Left lung (tissue), 4 donors: ENCODE measurements at regions not wholly inside any gene's neighbourhood (a gene's known extent, or its start where the extent isn't known, plus 50 kb on each side); places are given as distances from the start of the nearest gene placed in this dataset.
"Not testable (repeated sequence)": the region's sequence is repeated elsewhere in the genome, so short reads cannot be mapped to it uniquely, and the experiment has no call there.

Experiments
- ATAC-seq: fragments of 200-7000 bp; cut with Tn5 transposase; one replicate; pipeline ENCODE4 v1.9.1; 2020; ENCODE audit warnings: moderate library complexity
- DNase-seq, 4 donors: peaks; one replicate each; pipeline ENCODE4 v3.0.0-alpha.2; 2013 to 2020
- H3K27ac ChIP-seq, 2 donors: fragments of 200-600 bp; sonication (generic) in 1 of 2; one replicate each; pipeline versions ENCODE4 v1.5.0 to v1.8.0; 2020 to 2021
- H3K27me3 ChIP-seq, 2 donors: fragments of 200-600 bp; sonication (generic) in 1 of 2; one replicate each; pipeline versions ENCODE4 v1.5.0 to v1.8.0; 2020 to 2021
- H3K36me3 ChIP-seq, 2 donors: fragments of 200-600 bp; sonication (generic) in 1 of 2; one replicate each; pipeline versions ENCODE4 v1.5.0 to v1.8.0; 2020 to 2021
- H3K4me1 ChIP-seq, 2 donors: fragments of 200-600 bp; one replicate each; pipeline ENCODE4 v1.8.0; 2021
- H3K4me3 ChIP-seq, 2 donors: fragments of 200-600 bp; sonication (generic) in 1 of 2; one replicate each; pipeline versions ENCODE4 v1.5.0 to v1.8.0; 2020 to 2021; ENCODE audit warnings: mild to moderate bottlenecking in 1 of 2
- H3K9me3 ChIP-seq, 2 donors: fragments of 200-600 bp; sonication (generic) in 1 of 2; one replicate each; pipeline versions ENCODE4 v1.5.0 to v1.8.0; 2020 to 2021
- intact Hi-C, 2 donors: fragments of 100-400 bp; cut with DNase I; formaldehyde crosslinking; loops; one replicate each; pipeline versions ENCODE4 v1.11.2 to v1.14.2; 2022
- TF ChIP-seq, protein P1 (sequence below), 2 donors: fragments of 200-600 bp; sonication (generic) in 1 of 2; IDR thresholded peaks; one replicate each; pipeline versions ENCODE4 v1.5.0 to v1.8.0; 2021; ENCODE audit warnings: antibody characterized with exemption in 2 of 2
- donor health status: DM: no; HTN: yes; CAD: no.
- donor health status: DM: no; HTN: no; CAD: no.

DNA sequence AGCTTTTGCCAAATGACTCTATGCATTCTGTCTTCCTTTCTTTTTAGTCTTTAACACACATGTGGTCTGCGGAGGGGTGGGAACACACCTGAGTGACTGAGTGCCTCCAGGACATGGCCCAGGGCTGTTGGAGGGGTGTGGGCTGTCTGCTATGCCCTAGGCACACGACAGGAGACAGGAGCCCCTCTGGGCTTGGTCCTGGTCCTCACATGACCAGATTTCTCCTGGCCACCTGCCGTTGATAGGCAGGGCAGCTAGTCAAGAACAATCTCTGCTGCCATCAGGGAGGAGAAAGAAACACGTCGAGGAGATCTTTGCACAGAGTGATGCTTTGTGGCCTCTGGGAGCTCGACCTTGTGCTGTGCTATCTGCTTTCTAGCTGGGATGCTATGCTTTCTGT lies 176.6 kb downstream of the KLF13 start:
- no peak overlapping the region for H3K4me3 ChIP-seq
- TF ChIP-seq, protein P1, sequence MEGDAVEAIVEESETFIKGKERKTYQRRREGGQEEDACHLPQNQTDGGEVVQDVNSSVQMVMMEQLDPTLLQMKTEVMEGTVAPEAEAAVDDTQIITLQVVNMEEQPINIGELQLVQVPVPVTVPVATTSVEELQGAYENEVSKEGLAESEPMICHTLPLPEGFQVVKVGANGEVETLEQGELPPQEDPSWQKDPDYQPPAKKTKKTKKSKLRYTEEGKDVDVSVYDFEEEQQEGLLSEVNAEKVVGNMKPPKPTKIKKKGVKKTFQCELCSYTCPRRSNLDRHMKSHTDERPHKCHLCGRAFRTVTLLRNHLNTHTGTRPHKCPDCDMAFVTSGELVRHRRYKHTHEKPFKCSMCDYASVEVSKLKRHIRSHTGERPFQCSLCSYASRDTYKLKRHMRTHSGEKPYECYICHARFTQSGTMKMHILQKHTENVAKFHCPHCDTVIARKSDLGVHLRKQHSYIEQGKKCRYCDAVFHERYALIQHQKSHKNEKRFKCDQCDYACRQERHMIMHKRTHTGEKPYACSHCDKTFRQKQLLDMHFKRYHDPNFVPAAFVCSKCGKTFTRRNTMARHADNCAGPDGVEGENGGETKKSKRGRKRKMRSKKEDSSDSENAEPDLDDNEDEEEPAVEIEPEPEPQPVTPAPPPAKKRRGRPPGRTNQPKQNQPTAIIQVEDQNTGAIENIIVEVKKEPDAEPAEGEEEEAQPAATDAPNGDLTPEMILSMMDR (IDR thresholded peaks at IDR 0.05) = no peak
- no peaks in the 10 kb centered on the region for H3K9me3 ChIP-seq
- H3K27ac ChIP-seq = no peak overlapping the region
- intact Hi-C loops = no loop called here
- no peaks in the 10 kb centered on the region for H3K27me3 ChIP-seq
- no peak for ATAC-seq
- H3K36me3 ChIP-seq = no peaks in the 10 kb centered on the region
- peak in 1 of 4 donors; percentile 12 for DNase-seq
- H3K4me1 ChIP-seq = peaks cover 0 to 10% of the 10 kb centered on the region in 2 donors

DNA sequence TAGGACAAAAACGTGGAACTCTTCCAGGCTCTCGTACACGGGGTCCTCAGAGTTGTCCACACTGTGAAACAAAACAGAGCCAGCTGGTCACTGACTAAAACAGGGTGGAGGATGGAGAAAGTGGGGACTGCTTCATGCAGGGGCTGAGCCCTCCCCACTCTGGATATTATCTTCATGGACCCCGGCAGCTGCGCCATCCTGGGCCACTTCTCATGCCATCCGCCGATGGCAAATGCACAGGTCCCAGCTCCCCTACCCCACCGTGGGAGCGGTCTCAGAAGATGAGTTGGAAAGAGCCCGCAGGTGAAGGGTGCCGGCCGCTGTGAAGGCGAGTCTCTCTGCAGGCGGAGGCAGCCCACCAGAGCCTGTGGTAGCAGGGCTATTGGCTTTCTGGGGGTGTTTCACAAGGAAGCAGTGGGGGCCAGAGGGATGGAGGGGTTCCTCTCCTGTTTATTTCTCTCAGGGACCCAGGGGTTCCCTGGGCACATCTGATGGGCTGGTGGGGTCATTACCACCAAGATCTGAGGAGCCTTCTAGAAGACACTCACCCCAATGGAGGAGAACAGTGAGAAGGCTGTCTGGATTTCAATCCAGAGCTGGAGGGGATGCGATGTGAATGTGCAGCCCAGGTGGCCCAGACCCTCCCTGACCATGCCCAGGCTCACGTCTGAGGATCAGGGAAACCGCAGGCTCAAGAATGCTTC lies 177.3 kb downstream of the KLF13 start:
- Histone ChIP-seq H3K4me1 (peaks cover 0 to 10% of the 10 kb centered on the region in 2 donors), H3K36me3 (no peaks in the 10 kb centered on the region), H3K4me3 (no peak overlapping the region), H3K9me3 (no peaks in the 10 kb centered on the region), H3K27ac (no peak overlapping the region), H3K27me3 (no peaks in the 10 kb centered on the region)
- TF ChIP-seq, protein P1 (IDR thresholded peaks at IDR 0.05) = no peak
- DNase-seq (peak in 1 of 4 donors; percentile 22), ATAC-seq (no peak)
- intact Hi-C loops = no loop called here

GRCh38 chr15:31504462-31504839 lies 177.8 kb downstream of the KLF13 start:
- ATAC-seq (peak; percentile 94), DNase-seq (peak in 1 of 4 donors; percentile 72)
- Histone ChIP-seq H3K4me1 (peaks cover 0 to 10% of the 10 kb centered on the region in 2 donors), H3K36me3 (no peaks in the 10 kb centered on the region), H3K27me3 (no peaks in the 10 kb centered on the region), H3K9me3 (no peaks in the 10 kb centered on the region), H3K27ac (no peak overlapping the region), H3K4me3 (no peak overlapping the region)
- TF ChIP-seq, protein P1 (IDR thresholded peaks at IDR 0.05) = no peak
- intact Hi-C loops = no loop called here

DNA sequence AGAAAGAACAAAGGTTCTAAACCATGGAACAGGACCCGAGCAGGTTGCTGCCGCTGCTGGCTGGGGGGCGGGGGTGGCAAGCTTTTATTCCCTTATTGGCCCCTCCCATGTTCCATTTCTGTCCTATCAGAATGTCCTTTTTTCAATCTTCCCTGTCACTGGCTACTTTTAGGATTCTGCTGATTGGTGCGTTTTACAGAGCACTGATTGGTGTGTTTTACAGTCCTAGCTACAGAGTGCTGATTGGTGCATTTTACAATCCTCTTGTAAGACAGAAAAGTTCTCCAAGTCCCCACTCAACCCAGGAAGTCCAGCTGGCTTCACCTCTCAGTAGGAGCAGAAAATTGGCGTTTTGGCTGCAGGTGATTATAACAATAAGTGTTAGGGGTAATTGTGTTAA lies 180.9 kb downstream of the KLF13 start:
- H3K4me3 ChIP-seq, intact Hi-C loops, H3K4me1 ChIP-seq, DNase-seq, ATAC-seq, H3K27me3 ChIP-seq, H3K9me3 ChIP-seq, H3K36me3 ChIP-seq, H3K27ac ChIP-seq: not testable (repeated sequence)

DNA sequence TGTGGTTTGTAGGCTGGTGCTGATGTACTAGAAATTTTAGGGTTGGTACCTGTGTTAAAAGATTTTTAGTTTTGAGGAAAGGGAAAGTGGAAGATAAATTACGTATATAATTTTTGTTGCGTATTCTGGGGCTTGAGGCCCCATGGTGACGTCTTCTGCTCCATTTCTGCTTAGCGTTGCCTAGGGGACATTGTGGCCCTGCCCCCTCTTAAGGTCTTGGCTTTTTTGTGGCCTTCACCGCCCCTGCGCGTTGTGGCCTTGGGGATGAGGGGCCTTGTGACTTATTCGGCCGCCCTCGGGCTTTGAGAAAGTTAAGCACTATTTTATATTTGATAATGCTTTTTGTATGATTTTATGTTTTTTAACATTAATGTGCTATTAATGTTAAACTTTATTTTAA lies 182.0 kb downstream of the KLF13 start:
- H3K4me1 ChIP-seq = no peaks in the 10 kb centered on the region
- ATAC-seq (no peak), DNase-seq (no peak)
- H3K27me3 ChIP-seq = no peaks in the 10 kb centered on the region
- H3K4me3 ChIP-seq = no peak overlapping the region
- H3K27ac ChIP-seq = no peak overlapping the region
- no peaks in the 10 kb centered on the region for H3K9me3 ChIP-seq
- intact Hi-C loops = no loop called here
- H3K36me3 ChIP-seq = no peaks in the 10 kb centered on the region
- TF ChIP-seq, protein P1 (IDR thresholded peaks at IDR 0.05) = no peak

DNA sequence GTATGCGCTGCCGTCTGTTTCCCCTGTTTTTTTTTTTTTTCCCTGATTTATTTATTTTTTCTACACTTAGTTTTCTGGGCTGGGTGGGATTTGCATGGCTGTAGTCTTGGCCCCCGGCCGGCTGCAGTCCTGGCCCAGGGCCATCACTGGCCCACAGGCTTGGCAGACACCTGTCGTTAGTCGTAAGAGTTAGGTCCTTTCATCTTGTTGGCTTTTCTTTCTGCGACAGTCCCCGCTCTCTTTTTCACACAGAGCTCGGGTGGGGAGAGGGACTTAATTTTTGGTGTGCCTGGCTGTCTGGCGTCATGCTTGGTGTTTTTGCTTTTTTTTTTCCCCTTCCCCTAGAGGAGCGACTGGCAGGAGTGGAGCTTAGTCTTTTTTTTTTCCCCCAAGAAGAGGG lies 183.4 kb downstream of the KLF13 start:
- Histone ChIP-seq H3K27ac (no peak overlapping the region), H3K36me3 (no peaks in the 10 kb centered on the region), H3K4me3 (no peak overlapping the region), H3K27me3 (no peaks in the 10 kb centered on the region), H3K9me3 (no peaks in the 10 kb centered on the region), H3K4me1 (no peaks in the 10 kb centered on the region)
- ATAC-seq (no peak), DNase-seq (peak in 1 of 4 donors; percentile 10)
- intact Hi-C loops = no loop called here
- TF ChIP-seq, protein P1 (IDR thresholded peaks at IDR 0.05) = no peak
